COLO829 (cell line): ENCODE measurements at regions not wholly inside any gene's neighbourhood (a gene's known extent, or its start where the extent isn't known, plus 50 kb on each side); places are given as distances from the start of the nearest gene placed in this dataset.
"Not testable (repeated sequence)": the region's sequence is repeated elsewhere in the genome, so short reads cannot be mapped to it uniquely, and the experiment has no call there.

ENCODE experiments used
- DNase-seq: peaks from one replicate; pipeline ENCODE4 v3.0.0; 2012; ENCODE audit warnings: low spot score

DNA sequence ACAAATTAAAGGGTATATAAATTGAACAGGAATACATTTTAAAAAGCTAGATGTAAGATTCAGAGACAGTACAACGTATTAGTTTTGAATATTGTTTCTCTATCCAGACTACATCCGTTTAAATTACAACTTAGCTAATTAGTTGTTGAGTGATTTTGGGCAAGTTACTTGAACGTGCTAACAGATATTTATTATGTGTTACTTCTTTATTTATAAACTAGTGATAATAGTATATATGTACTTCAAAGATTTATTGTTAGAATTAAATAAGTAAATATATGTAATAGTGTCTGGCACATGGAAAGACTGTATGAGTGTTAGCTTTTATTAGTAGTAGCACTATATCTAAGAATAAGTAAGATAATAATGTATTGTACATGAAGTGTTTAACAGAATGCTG lies 92.0 kb upstream of the GBE1 start:
- DNase-seq = no peak

DNA sequence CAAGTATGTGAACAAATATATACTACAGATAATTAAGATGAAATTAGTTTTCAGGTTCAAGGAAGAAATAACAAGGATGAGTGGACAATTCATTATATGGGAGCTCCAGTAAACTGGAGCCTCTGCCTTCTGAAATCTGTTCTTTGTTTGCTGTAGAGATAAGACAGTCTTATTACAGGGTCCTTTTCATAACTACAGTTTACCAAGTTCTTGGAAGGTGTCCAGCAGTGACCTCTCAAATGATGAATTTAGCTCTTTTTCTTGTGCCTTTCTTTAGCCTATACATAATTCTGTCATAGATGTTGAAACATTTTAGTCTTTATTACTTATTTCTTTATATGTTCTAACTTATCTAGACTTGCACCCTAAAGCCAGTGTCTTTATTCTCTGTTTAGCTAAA lies 89.7 kb upstream of the GBE1 start:
- DNase-seq = peak; percentile 78

DNA sequence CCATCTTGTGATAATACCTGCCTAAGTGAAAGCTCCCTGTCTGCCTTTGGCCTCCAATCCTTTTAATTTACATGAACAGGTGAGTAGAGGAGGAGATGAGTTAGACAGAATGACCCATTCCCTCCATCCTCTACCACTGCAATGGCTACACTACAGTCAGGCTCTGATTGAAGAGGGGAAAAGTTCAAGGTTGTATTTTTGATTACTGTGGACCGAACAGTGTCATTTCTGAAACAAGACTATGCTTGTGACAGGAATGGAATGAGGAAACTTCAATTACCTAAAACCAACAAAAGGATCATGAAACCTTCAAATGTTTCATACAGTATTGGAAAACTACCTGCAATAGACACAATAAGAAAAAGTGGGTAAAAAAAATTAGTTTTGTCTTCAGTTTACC lies 85.5 kb upstream of the GBE1 start:
- no peak for DNase-seq

DNA sequence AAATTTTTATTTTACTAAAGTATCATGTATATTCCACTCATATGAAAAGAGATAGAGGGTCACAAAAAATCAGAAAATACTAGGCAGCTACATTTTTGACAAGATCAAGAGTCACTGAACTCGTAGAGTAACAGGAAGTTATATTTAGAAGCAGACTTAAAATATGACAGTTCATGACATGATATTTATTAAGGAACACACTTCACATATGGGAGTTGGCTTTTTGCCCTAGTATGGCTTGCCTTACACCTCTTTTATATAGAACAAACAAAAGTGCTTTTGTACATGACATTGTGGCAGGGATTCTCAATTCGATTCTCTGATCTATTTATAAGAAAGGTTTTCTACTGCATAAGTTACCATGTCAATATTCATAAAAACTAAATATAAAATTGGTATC lies 80.1 kb upstream of the GBE1 start:
- DNase-seq = no peak

DNA sequence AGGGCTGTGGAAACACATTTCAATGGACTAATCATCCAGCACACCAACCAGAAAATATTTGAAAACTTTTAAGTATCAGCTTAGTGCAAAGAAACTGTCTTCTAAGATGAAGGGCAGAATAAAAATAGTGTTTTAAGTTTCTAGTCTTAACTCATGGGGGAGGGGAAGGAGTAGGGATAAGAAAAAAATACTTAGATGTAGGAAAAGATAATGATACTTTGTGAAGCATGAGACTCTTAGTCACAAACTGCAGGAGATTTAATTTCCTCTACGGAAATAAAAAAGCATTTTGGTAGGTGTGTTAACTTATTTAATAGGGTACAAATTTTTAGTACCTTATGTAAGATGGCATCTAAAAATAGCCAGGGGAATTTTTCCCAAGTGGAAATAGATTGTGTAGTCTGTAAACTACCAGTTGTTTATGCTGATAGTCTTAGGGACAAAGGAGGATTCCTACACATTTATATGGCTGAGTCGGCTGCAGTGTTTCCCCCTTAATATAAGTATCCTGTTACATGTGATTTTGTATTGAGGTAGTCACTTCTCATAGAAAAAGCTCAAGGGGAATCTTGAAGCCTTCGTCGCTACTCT lies 78.2 kb upstream of the GBE1 start:
- DNase-seq = peak; percentile 46

DNA sequence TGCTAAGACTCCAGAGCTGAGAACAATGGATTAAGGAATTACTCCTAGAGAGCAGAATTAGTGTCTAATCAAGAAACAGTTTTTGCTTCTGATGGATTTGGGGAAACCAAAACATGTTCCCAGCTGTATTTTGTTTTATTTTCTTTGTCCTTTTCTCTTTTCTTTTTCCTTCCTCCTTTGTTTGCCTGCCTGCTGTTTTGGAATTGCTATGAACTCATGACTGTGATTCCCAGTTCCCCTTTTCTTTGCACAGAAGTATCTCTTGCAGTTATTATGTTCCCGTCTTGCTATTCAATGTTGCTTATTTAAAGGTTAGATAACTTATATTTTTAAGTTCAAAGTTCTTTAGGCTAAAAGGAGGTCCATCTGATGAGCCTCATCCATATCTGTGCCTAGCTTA lies 77.0 kb upstream of the GBE1 start:
- DNase-seq = no peak

DNA sequence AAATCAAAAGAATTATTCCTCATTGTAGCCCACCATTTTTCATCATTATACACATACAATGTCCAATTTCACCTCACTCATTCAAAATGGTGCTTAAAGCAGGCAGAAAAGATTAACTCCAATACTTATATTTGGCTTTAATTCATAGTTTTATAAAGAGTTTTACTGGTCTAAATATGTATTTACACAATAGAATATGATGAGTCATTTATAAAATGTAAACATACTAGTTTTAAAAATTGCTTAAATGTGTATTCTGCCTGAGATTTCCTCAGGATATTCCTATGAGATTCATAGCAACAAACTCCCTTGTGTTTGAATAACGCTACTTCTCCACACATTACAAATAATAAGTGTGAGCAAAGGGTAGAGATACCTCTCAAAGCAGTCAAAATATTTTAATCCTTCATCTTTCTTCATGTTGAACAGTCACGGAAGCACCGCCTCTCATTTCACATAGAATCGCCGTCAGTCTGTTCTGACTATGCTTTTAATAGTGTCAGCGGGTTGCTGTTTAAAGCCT lies 75.7 kb upstream of the GBE1 start:
- no peak for DNase-seq

DNA sequence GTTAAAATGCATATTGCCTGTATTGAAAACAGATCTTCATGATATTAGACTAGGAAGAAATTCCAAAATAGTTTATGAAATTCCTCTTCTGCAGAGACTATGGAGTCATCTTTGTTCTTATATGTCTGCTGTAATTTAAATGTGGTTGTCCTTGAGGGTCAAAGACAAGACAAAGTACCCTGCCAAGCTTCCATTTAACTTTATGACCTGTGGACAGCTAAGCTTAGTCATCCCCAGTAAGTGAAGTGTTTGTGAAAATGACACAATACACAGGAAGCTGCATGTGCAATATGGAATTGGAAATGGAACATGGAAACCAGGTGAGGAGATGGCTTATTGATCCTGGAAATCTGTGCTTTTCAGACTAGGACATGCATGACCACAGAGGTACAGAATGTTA lies 68.5 kb upstream of the GBE1 start:
- no peak for DNase-seq

DNA sequence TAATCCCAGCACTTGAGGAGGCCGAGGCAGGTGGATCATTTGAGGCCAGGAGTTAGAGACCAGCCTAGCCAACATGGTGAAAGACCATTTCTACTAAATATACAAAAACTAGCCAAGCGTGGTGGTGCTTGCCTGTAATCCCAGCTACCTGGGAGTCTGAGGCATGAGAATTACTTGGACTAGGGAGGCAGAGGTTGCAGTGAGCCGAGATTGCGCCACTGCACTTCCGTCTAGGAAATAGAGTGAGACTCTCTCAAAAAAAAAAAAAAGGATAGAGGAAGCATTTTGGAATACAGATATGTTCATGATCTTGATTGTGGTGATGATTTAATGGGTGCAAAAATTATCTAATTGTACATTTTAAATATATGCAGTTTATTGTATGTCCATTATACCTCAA lies 67.8 kb upstream of the GBE1 start:
- not testable (repeated sequence) for DNase-seq

DNA sequence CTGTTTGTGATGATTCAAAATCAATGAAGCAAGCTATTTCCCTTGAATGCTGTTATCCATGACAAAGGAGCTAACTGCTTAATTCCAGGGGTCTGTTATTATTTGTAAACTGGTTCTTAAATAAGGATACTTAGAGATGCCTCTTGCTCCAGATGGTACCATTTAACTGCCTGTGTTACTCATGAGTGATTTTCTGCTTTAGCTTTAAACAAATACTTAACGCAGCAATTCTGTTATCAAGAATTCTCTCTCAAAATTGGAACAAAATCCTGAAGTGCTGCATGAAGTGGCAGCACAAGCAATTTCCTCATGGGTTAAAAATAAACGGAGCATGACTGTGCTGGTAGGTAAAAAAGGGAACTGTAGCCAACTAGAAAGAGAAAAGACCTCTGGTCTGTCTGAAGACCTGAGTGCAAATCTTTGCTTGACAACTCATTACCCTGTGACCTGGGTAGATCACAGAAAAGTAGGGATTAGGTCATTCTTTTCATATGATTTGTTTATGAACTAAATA lies 62.5 kb upstream of the GBE1 start:
- DNase-seq = no peak

DNA sequence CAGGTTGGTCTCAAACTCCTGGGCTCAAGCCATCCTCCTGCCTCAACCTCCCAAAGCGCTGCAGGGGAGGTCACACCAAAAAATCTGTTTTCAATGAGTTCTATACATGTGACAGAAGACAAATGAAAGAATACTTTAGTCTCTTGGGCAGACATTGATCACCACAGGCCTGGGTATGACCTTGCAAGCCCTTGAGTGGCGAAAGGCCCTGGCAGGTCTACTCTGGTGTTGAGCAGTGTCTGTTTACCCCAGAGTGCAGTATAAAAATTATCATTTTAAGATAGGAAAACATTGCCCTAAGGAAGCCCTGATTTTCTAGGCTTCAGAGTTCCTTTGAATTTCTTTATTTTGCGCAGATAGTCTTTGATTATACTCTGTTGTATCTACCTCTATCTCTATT lies 61.6 kb upstream of the GBE1 start:
- DNase-seq = no peak

DNA sequence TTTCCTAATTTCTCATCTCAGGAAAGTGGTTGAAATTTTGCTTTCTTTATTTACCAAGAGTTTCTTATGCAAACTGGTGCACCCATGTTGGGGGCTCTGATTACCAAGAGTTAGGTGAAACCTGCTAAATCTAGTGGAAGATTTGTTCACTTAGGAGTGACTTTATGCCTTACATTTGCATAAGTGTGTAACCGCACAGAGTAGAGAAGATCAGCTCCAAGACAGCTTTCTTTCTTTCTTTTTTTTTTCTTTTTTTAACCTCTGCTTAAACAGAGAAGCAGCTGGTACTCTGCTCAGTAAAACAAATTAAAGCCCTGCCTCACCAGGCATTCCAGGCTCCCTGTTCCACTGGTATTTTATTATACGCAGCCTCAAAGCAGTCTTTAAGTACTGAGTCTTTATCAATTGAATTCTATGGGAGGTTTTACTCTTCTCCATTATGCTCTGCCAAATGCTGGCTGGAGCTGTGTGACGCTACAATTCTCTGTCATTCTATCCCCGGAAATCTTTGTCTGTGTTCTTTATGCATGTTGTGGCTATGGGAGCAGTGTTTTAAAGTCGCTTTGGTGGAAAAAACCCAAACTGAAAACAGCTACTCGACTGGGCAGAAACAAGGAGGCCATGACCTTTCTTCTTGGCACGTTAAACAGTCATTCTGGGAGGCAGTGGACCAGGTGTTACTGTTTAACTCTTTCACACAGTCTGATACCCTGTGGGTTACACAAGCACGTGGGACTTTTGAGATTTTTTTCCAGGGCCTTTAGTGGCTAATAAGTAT lies 55.2 kb upstream of the GBE1 start:
- DNase-seq = no peak

DNA sequence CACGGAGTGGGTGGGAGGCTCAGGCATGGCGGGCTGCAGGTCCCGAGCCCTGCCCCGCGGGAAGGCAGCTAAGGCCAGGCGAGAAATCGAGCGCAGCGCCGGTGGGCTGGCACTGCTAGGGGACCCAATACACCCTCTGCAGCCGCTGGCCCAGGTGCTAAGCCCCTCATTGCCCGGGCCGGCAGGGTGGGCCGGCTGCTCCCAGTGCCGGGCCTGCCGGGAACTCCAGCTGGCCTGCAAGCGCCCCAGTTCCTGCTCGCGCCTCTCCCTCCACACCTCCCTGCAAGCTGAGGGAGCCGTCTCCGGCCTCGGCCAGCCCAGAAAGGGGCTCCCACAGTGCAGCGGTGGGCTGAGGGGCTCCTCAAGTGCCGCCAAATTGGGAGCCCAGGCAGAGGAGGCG lies 50.7 kb upstream of the GBE1 start:
- DNase-seq = not testable (repeated sequence)
